Kidney (tissue), 13 donors: ENCODE measurements at regions not wholly inside any gene's neighbourhood (a gene's known extent, or its start where the extent isn't known, plus 50 kb on each side); places are given as distances from the start of the nearest gene placed in this dataset.
A peak's percentile ranks its signal among the peaks of the same experiment; 100 is the strongest.

ENCODE experiments used
- DNase-seq, 5 donors: peaks; one replicate each; pipeline ENCODE4 v3.0.0-alpha.2; 2013 to 2020
- FAIRE-seq: peaks from 2 replicates; lab custom pipeline; 2012; peaks lifted over from hg19 to GRCh38; lab: Jason Lieb, UNC
- H3K27ac ChIP-seq, 2 donors: one replicate each; pipeline ENCODE4 v1.7.0; 2013; ENCODE audit warnings: low read depth in 2 of 2, low read length in 2 of 2, inconsistent platforms in 1 of 2
- H3K27me3 ChIP-seq: one replicate; pipeline ENCODE4 v1.7.1; 2013; ENCODE audit warnings: low read length, inconsistent platforms; ENCODE audit not compliant: control insufficient read depth, insufficient read depth
- H3K36me3 ChIP-seq, 3 donors: one replicate each; pipeline versions ENCODE4 v1.7.0 to v1.7.1; 2013; ENCODE audit warnings: low read length in 3 of 3, control low read depth in 1 of 3, inconsistent platforms in 1 of 3; ENCODE audit not compliant: insufficient read depth in 3 of 3, control insufficient read depth in 2 of 3
- H3K4me1 ChIP-seq, 3 donors: one replicate each; pipeline versions ENCODE4 v1.7.0 to v1.7.1; 2013; ENCODE audit warnings: low read length in 3 of 3, inconsistent platforms in 1 of 3, low read depth in 1 of 3; ENCODE audit not compliant: control insufficient read depth in 2 of 3, insufficient read depth in 2 of 3
- H3K4me3 ChIP-seq, 3 donors: one replicate each; pipeline versions ENCODE4 v1.7.0 to v1.8.1; 2013; ENCODE audit warnings: low read length in 3 of 3, control low read depth in 1 of 3, inconsistent platforms in 1 of 3
- H3K9ac ChIP-seq, 3 donors: one replicate each; pipeline versions ENCODE4 v1.7.0 to v1.7.1; 2013; ENCODE audit warnings: low read length in 3 of 3, control low read depth in 1 of 3, inconsistent platforms in 1 of 3
- H3K9me3 ChIP-seq, 3 donors: one replicate each; pipeline versions ENCODE4 v1.7.0 to v1.7.1; 2013; ENCODE audit warnings: low read length in 3 of 3, control low read depth in 1 of 3, inconsistent platforms in 1 of 3; ENCODE audit not compliant: control insufficient read depth in 2 of 3, insufficient read depth in 1 of 3
- intact Hi-C: fragments of 100-400 bp; cut with DNase I; formaldehyde crosslinking; loops from one replicate; pipeline ENCODE4 v1.11.1; 2022
- TF ChIP-seq, protein P1 (sequence below): IDR thresholded peaks from 3 replicates; pipeline ENCODE4 v1.5.1; 2012; ENCODE audit warnings: mild to moderate bottlenecking, moderate library complexity, borderline replicate concordance; ENCODE audit not compliant: insufficient read depth; ENCODE audit errors: extremely low read depth
- donor health status: control.
- donor health status: control.
- donor health status: control.
- donor health status: control.
- donor health status: control.
- donor health status: DM: yes; HTN: yes; CAD: no.
- donor health status: Normal renal cell carcinoma (clear cell type).

DNA sequence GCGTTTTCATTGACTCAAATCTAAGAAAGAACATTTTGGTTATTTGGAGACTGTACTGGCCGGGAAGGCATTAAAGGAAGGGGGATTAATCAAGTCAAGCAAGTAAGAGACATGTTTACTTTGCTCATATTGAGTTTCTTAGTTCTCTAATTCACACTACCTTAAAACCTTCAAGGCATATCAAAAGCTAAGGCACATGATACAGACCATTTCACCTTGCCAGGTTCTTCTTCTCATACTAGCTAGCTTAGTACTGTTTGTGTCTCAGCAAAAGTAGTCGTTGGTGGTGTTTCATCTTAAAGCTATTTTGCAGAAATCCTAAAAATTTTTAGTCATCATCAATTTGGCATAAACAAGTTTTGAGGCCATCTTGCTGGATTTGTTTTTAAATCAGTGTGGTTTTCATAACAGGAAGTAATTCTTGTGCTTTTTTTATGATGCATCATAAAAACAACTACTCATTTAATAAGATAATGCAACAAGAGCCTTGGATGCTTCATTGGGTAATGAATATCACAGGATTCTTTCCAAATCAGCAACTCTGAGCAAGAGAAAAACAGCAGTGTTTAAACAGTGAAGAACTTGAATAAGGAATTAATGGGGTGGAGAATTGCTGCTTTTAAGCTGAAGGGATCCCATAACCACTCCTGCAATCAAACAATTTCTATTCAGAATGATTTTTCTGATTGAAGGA is 425.3 kb downstream of the EPM2A start:
- no peak overlapping the region for H3K27ac ChIP-seq
- no peak overlapping the region for H3K9ac ChIP-seq
- no peaks in the 10 kb centered on the region for H3K9me3 ChIP-seq
- no peaks in the 10 kb centered on the region for H3K27me3 ChIP-seq
- intact Hi-C loops: no loop called here
- no peaks in the 10 kb centered on the region for H3K36me3 ChIP-seq
- FAIRE-seq: no peak
- TF ChIP-seq, protein P1, sequence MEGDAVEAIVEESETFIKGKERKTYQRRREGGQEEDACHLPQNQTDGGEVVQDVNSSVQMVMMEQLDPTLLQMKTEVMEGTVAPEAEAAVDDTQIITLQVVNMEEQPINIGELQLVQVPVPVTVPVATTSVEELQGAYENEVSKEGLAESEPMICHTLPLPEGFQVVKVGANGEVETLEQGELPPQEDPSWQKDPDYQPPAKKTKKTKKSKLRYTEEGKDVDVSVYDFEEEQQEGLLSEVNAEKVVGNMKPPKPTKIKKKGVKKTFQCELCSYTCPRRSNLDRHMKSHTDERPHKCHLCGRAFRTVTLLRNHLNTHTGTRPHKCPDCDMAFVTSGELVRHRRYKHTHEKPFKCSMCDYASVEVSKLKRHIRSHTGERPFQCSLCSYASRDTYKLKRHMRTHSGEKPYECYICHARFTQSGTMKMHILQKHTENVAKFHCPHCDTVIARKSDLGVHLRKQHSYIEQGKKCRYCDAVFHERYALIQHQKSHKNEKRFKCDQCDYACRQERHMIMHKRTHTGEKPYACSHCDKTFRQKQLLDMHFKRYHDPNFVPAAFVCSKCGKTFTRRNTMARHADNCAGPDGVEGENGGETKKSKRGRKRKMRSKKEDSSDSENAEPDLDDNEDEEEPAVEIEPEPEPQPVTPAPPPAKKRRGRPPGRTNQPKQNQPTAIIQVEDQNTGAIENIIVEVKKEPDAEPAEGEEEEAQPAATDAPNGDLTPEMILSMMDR: no peak
- H3K4me1 ChIP-seq: peaks cover 0 to 5% (median 0%) of the 10 kb centered on the region in 3 donors
- DNase-seq: peak in 2 of 5 donors; percentile 57 to 70
- no peak overlapping the region for H3K4me3 ChIP-seq

DNA sequence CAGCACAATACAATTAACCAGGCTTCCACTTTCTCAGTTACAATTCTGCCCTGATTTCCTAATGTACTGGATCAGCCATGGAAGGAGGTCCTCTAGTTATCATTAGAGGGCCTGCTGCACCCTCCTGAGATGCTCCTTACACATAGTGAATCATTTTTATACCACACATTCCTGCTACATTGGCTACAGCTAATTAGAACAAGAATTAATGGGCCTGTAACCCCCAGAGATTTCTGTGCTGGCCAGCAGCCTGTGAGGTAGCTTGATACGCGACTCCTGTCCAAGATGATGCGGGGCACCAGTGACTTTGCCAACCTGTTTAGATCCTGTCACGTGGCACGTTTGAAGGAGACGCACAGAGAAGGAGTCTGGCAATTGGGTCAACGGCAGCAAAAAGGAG is 422.8 kb downstream of the EPM2A start:
- Histone ChIP-seq H3K9ac (no peak overlapping the region), H3K4me1 (peaks cover 0 to 5% (median 0%) of the 10 kb centered on the region in 3 donors), H3K36me3 (no peaks in the 10 kb centered on the region), H3K4me3 (no peak overlapping the region), H3K27me3 (no peaks in the 10 kb centered on the region), H3K9me3 (no peaks in the 10 kb centered on the region), H3K27ac (no peak overlapping the region)
- intact Hi-C loops: no loop called here
- TF ChIP-seq, protein P1: no peak
- FAIRE-seq: no peak
- peak in 3 of 5 donors; percentile 44 to 60 (median 59) for DNase-seq

DNA sequence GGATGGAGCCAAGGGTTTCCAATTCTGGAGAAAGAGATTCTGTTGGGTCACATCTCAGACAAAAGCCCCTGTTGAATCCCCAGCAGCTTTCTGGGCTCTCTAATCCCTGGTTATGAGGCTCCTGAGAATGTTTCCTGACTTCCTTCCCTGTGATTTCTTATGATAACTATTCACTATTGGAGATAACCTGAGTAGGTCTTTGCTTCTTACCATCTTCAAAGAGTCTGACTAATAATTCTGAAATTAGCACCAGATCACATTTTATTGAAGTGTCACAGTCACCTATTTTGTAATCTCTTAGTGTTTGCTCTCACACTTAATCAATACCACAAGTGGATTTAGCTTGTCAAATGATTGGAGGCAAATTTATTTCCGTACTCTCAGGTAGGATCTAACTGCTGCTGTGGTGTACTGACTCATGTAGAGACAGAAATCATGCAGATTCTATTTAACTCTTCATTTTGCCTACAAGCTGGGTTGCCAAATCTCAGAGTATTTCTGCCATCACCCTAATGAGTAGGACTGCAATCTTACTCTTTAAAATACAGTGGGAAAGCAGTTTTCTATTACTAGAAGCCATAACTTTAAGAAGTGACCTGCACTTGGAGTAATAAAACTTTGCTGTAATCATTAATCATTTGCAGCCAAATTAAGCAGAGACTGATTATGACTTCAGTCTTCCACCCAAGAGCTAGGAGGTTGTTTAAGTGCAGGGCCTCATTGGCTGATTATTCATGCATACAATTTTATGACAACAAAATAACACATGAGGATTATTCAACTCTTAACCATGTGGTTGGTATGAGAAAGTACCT is 422.1 kb downstream of the EPM2A start:
- intact Hi-C loops: no loop called here
- no peak for FAIRE-seq

More for the DNA sequence above, 422.1 kb downstream of the EPM2A start:
- Histone ChIP-seq H3K36me3 (no peaks in the 10 kb centered on the region), H3K4me3 (no peak overlapping the region), H3K4me1 (peaks cover 0 to 5% (median 0%) of the 10 kb centered on the region in 3 donors), H3K27me3 (no peaks in the 10 kb centered on the region), H3K9ac (no peak overlapping the region), H3K27ac (no peak overlapping the region), H3K9me3 (no peaks in the 10 kb centered on the region)
- peak in 1 of 5 donors; percentile 14 for DNase-seq
- TF ChIP-seq, protein P1: no peak
